ENCODE measurements at regions not wholly inside any gene's neighbourhood (a gene's known extent, or its start where the extent isn't known, plus 50 kb on each side); places are given as distances from the start of the nearest gene placed in this dataset.
A peak's percentile ranks its signal among the peaks of the same experiment; 100 is the strongest.

DNA sequence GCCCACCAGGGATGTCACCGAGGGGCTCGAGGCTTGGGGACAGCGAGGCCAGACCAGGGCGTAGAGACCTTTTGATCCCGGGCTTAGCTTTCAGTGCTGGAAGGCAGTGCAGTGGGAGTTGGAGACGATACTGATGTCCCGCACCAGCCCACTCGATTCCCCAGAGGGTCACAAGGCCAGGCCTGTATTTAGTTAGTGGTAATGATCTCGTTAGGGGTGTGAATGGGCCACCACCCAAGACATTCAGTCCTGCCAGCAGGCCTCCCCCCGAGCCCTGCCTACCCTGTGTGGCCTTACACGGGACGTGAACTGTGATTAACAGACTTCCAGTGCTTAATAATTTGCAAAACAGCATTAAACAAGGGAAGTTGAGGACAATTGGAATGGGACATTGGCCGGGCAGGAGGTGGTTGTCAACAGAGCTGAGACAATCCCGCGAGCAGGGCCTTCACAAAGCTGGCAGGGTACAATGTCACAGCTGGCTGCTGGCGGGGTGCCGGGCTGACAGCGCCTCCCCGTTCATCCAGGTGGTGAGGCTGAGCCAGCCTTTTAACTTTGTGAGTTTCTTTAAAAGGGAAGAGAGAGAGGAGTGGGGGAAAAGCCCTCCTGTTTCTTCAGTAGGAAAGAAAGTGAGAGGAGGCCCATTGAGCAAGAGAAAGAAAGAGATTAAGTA, 175.3 kb upstream of the RALGAPA2 start:
- in situ Hi-C loops (cut with HindIII; ENCODE audit: low pct_unique_long_range_greater_than_20kb, low sequenced_read_pairs) = no loop called here
- no peak for TF ChIP-seq JUND (IDR thresholded peaks at IDR 0.05; ENCODE audit: low read depth)
- no peak for DNase-seq (ENCODE audit: low read depth in 1 of 2, low spot score in 1 of 2)

DNA sequence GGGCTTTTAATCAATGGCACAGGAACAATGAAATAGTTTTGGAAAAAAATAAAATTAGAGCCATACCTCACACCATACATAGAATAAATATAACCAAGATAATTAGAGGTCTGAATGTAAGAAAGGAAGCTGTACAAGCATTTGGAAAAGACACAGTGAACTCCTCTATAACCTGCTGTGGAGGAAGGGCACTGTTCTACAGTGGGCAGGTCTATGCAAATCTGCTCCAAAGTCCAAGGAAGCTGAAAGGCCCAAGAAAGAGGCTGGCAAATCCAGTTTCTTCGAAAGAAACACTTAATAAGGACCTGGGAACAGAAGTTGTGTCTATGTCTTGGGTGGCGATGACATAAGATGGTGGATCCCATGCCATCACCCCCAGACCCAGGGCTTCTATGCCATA, 169.4 kb upstream of the RALGAPA2 start:
- no peak for DNase-seq (ENCODE audit: low read depth in 1 of 2, low spot score in 1 of 2)
- no peak for TF ChIP-seq JUND (IDR thresholded peaks at IDR 0.05; ENCODE audit: low read depth)

DNA sequence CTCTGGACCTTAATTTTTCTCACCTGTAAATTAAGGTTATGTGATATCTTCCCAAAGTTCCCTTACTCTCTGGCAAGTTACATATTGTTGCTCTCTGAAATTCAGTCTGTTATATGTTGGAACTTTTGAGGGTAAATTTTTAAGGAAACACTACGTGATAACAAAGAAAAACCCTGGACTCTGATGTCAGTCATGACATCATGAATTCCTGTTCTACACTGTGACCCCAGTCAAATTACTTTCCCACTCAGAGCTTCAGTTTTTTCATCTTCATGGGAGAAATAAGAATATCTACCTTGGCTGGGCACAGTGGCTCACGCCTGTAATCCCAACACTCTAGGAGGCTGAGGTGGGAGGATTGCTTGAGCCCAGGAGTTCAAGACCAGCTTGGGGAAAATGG, 164.6 kb upstream of the RALGAPA2 start:
- in situ Hi-C loops (cut with HindIII; ENCODE audit: low pct_unique_long_range_greater_than_20kb, low sequenced_read_pairs) = no loop called here
- DNase-seq (ENCODE audit: low read depth in 1 of 2, low spot score in 1 of 2) = no peak
- TF ChIP-seq JUND (IDR thresholded peaks at IDR 0.05; ENCODE audit: low read depth) = no peak

More for the DNA sequence above, 169.4 kb upstream of the RALGAPA2 start:
- in situ Hi-C loops (cut with HindIII; ENCODE audit: low pct_unique_long_range_greater_than_20kb, low sequenced_read_pairs) = no loop called here

DNA sequence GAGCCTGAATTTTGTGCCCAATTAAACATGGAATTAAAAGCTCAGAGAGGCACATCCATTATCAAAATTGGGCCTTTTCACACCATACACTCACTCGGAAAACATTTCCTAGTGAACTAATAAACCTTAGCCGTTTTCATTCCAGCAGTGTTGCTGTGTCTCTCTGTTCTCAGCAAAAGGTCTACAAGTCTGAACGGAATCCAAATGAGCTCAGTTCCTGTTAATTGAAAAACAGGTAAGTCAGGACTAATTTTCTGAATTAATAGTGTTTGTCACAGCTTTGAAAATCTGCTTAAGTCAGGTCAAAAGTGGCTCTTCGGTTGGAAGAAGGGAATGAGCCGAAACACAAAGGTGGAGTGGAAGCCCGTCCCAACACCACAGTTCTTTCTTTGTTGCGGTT, 163.3 kb upstream of the RALGAPA2 start:
- no peak for TF ChIP-seq JUND (IDR thresholded peaks at IDR 0.05; ENCODE audit: low read depth)
- in situ Hi-C loops (cut with HindIII; ENCODE audit: low pct_unique_long_range_greater_than_20kb, low sequenced_read_pairs) = no loop called here
- DNase-seq (ENCODE audit: low read depth in 1 of 2, low spot score in 1 of 2) = no peak

DNA sequence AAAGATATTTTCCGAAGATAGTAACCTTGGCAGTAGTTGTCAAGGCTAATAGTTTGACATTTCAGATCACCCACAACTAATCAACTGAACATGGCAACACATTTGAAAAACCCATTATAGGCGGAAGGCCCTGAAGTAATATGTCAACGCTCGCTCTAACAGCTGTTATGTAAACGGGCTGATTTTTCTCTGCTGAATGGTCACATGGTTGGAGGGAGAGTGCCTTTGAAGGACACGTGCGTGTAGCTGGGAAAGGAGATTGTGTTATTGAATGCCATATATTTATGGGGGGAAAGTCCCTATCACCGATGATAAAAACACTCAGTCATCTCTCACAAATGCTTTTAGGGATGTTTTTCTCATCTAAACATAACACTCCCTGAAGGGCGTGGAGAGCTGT, 160.0 kb upstream of the RALGAPA2 start:
- DNase-seq (ENCODE audit: low read depth in 1 of 2, low spot score in 1 of 2) = no peak
- no peak for TF ChIP-seq JUND (IDR thresholded peaks at IDR 0.05; ENCODE audit: low read depth)
- in situ Hi-C loops (cut with HindIII; ENCODE audit: low pct_unique_long_range_greater_than_20kb, low sequenced_read_pairs) = no loop called here

DNA sequence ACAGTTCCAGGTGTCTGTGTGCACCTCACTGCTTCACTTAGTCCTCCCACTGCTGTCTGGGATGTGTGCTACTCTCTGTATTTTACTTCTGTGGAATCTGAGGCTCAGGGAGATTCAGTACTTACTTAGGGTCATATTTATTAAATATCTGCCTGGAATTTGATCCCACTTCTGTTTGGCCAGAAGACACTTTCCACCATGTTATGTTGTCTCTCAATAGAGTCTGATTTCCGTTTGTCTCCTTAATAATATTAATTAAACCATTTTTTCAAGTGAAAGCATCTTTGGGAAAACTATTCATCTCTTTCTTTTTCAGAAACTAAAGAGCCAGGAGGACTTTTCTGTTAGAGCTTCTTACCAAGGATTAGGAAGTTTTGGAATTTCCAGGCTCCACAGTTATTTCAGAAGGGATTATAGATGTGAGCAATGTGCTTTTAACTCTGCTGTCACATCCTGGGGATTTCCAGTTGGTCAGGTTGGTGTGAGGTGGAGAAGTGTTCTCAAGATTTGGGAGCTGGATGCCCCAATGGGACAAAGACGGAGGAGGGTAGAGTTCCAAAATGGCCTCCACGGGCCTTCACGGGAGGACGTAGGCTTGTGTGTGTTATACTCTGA, 156.8 kb upstream of the RALGAPA2 start:
- in situ Hi-C loops (cut with HindIII; ENCODE audit: low pct_unique_long_range_greater_than_20kb, low sequenced_read_pairs) = no loop called here
- DNase-seq (ENCODE audit: low read depth in 1 of 2, low spot score in 1 of 2) = no peak
- no peak for TF ChIP-seq JUND (IDR thresholded peaks at IDR 0.05; ENCODE audit: low read depth)

DNA sequence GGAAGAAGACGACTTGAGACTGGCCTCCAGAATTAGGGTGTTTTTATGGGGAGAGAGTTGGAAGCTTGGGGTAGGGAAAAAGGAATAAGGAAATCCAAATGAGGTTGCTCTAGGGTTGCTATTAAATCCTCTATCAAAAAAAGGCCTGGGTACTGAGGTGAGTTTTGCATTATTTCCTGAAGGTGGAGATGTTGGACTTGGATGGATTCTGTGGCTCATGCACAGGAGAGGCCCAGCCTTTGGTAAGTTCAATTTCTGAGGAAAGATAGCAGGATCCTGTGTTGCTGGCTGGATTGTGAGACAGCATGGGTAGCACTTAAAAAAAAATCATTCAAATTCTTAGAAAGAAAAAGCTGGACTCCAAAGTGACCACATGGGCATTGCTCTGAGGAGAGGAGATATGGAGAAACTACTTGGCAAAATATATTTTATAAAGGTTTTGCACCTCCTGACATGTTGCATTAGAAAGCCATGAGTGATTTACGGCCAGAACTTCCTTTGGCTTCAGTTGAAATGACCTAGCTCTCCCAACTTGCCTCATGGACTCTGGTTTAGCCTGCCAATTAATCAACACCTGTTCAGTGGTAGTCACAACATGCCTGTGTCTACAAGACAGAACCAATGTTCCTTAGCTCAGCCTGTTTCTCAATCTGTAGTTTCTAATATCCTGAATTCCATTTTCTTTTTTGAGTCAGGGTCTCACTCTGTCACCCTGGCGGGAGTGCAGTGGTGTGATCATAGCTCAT, 152.1 kb upstream of the RALGAPA2 start:
- in situ Hi-C loops (cut with HindIII; ENCODE audit: low pct_unique_long_range_greater_than_20kb, low sequenced_read_pairs) = no loop called here
- DNase-seq (ENCODE audit: low read depth in 1 of 2, low spot score in 1 of 2) = peak; percentile 55 to 72
- TF ChIP-seq JUND (IDR thresholded peaks at IDR 0.05; ENCODE audit: low read depth) = no peak

DNA sequence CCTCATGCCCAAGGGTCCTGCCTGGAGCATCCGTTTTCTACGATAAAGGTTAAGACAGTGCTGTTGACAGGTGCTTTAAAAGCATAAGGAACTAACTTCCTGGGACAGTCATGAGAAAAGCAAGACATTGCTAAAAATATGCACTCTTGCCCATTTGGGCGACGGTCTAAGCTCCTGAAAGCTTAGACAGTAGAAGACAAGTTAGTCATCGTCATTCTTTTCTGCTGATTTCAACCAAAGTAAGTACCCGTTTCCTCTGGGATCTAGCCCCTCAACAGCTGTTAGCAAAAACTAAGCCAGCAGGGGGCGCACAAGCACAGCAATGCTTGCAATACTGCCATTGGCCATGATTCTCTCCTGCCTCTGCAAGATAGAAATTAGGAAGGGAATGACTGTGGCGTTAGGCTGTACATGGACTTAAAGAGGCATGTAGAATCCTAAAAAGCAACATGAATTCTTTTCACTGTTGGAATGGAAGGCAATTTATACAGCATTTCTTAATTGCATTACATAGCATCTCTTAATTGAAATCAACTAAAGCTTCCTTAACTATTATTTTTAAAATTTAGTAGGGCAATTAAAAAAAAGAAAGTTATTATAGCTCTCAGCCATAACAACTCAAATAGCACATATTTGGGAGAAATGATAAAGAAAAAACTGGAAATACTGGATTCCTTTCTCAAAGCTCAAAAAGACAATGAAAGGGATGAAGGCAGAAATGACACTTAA, 147.8 kb upstream of the RALGAPA2 start:
- no peak for TF ChIP-seq JUND (IDR thresholded peaks at IDR 0.05; ENCODE audit: low read depth)
- peak; percentile 67 to 84 for DNase-seq (ENCODE audit: low read depth in 1 of 2, low spot score in 1 of 2)

DNA sequence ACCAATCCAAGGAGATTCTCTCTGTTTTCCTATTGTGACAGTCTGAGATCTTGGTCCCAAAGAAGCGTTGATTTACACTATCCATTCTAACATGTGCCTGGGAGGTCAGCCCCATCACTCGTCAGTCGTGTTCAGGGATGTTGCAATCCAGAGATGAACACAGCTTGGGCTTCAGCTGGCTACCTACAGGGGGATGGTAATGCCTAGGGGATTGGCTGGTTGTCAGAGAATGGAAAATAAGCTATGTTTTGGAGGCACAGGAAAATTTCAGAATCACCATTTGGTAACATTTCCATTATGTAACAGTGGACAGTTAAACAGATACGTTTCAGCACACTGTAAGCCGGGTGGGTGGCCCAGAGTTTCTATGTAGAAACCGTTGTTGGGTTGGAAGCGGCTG, 147.1 kb upstream of the RALGAPA2 start:
- in situ Hi-C loops (cut with HindIII; ENCODE audit: low pct_unique_long_range_greater_than_20kb, low sequenced_read_pairs) = no loop called here
- DNase-seq (ENCODE audit: low read depth in 1 of 2, low spot score in 1 of 2) = no peak
- TF ChIP-seq JUND (IDR thresholded peaks at IDR 0.05; ENCODE audit: low read depth) = no peak

More for the DNA sequence above, 147.8 kb upstream of the RALGAPA2 start:
- in situ Hi-C loops (cut with HindIII; ENCODE audit: low pct_unique_long_range_greater_than_20kb, low sequenced_read_pairs) = no loop called here

DNA sequence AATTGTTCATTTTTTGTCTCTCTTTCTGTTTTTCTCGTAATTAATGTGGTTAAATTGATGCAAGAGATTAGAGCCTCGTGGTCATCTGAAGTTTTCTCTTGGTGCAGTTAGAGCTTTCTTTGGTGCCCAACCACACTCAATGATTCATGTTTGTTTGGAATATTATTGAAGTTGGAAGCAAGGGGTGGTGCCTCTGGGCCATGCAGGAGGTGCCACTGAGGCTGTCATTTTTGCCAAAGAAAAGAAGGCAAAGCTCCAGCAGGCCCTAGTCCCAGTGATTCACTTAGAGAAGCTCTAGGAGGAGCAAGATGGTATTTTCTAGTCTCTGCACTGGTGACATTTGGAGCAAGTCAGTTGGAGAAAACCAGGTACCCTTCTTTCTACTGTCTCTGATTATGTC, 144.5 kb upstream of the RALGAPA2 start:
- in situ Hi-C loops (cut with HindIII; ENCODE audit: low pct_unique_long_range_greater_than_20kb, low sequenced_read_pairs) = no loop called here
- DNase-seq (ENCODE audit: low read depth in 1 of 2, low spot score in 1 of 2) = no peak
- no peak for TF ChIP-seq JUND (IDR thresholded peaks at IDR 0.05; ENCODE audit: low read depth)

DNA sequence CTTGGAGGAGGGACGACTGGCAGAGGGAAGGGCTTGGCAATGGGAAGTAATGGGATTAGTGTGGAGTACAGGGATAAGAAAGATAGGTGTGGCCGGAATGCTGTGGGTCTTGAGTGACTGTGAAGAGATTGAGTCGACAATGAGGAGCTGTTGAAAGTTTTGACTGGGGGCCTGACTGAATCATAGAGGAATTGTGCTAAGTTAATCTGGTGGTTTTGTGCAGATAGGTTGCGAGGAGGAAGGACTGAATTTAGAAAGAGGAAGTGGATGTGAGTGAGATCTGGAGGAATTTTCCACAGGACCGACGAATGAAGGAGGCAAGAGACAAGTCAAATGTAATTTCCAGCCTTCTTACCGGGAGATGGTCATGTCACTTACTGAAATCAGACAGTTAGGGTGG, 143.9 kb upstream of the RALGAPA2 start:
- no peak for TF ChIP-seq JUND (IDR thresholded peaks at IDR 0.05; ENCODE audit: low read depth)
- in situ Hi-C loops (cut with HindIII; ENCODE audit: low pct_unique_long_range_greater_than_20kb, low sequenced_read_pairs) = no loop called here
- no peak for DNase-seq (ENCODE audit: low read depth in 1 of 2, low spot score in 1 of 2)

DNA sequence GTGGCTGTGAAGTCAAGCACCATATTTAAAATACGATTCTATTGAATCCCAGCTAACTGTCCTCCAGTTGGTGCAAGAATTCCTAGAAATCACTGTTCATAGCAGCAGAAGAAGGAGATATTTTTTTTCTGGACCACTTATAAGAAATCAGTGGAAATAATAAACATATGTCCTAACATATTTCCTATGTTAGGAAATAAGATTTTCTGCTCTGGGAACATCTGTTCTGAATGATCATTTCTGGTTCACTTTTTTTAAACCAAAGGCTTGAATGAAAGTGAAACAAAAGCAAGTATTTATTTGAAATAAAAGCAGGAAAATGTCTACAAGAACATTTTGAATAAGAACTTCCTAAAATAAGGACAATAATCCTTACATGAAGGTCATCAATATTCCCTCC, 138.9 kb upstream of the RALGAPA2 start:
- in situ Hi-C loops (cut with HindIII; ENCODE audit: low pct_unique_long_range_greater_than_20kb, low sequenced_read_pairs) = no loop called here
- no peak for DNase-seq (ENCODE audit: low read depth in 1 of 2, low spot score in 1 of 2)
- no peak for TF ChIP-seq JUND (IDR thresholded peaks at IDR 0.05; ENCODE audit: low read depth)

DNA sequence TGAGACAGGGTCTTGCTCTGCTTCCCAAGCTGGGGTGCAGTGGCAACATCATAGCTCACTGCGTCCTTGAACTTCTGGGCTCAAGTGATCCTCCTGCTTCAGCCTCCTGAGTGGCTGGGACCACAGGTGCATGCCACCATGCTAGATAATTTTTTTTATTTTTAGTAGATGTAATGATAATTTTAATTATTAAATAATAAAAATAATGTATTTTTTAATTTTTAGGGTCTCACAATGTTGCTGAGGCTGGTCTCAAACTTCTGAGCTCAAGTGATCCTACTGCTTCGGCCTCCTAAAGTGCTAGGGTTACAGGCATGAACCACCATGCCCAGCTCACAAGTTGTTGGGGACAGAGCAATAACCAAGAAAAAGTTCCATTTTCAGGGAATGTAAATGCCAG, 138.0 kb upstream of the RALGAPA2 start:
- in situ Hi-C loops (cut with HindIII; ENCODE audit: low pct_unique_long_range_greater_than_20kb, low sequenced_read_pairs) = no loop called here
- no peak for DNase-seq (ENCODE audit: low read depth in 1 of 2, low spot score in 1 of 2)
- no peak for TF ChIP-seq JUND (IDR thresholded peaks at IDR 0.05; ENCODE audit: low read depth)

Data from T47D (cell line).